SKM-1 treated with dmso at 0.1 percent for 144 hours (cell line): ENCODE measurements at regions not wholly inside any gene's neighbourhood (a gene's known extent, or its start where the extent isn't known, plus 50 kb on each side); places are given as distances from the start of the nearest gene placed in this dataset.

ENCODE experiments used
- DNase-seq: peaks from one replicate; lab custom pipeline; 2025; ENCODE audit not compliant: unreplicated experiment; lab: John Stamatoyannopoulos, UW

DNA sequence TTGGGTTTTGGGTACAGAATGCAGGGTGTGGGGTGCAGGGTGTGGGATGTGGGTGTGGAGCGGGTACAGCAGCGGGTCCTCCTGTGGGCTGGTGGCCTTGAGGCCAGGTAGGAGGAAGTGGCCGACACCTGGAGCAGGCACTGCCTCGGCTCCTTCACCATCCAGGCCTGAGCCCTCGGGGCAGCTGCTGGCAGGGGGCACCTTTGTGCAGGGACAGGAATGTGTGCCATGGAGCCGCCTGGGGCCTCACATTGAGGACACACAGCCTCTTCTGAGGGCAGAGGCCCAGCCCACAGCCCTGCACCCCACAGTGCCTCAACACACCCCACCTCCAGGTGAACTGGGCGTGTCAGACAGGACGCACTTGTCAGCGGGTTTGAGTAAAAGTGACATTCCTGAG lies 984.0 kb downstream of the BRD1 start:
- DNase-seq: no peak

DNA sequence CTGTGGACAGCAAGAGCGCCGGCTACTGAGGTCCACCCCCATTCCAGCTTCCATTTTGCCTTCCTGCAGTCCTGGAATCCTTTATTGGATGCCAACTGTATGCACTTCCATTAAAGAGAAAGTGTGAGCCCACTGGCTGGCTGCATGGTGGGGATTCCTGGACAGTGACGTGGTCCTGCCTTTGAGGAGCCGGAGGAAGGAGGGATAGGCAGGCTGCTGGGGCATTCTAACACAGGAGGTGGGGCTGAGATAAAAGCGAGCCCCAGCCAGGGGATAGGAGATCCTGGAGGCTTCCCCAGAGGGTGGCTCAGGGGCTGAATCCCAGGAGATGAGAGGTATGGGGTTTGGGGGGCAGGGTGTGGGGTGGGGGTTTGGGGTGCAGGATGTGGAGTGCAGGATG lies 984.7 kb downstream of the BRD1 start:
- DNase-seq: no peak

DNA sequence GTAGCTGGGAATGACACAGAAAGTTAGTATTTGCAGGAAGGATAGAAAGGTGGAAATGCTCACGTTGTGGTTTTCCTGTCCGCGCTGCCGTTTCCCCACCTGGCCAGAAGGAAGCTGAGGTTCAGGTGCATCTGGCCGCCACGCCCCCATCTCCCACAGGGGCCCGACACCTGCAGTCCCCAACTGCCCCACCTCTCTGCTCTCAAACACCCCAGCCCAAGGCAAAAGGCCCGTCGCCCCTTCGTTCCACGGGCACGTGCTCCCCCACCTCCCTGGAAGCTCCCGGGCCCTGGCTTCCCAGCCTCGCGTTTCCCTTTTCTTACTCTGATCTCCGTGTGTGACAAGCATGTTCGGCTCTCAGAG lies 985.1 kb downstream of the BRD1 start:
- DNase-seq: no peak

DNA sequence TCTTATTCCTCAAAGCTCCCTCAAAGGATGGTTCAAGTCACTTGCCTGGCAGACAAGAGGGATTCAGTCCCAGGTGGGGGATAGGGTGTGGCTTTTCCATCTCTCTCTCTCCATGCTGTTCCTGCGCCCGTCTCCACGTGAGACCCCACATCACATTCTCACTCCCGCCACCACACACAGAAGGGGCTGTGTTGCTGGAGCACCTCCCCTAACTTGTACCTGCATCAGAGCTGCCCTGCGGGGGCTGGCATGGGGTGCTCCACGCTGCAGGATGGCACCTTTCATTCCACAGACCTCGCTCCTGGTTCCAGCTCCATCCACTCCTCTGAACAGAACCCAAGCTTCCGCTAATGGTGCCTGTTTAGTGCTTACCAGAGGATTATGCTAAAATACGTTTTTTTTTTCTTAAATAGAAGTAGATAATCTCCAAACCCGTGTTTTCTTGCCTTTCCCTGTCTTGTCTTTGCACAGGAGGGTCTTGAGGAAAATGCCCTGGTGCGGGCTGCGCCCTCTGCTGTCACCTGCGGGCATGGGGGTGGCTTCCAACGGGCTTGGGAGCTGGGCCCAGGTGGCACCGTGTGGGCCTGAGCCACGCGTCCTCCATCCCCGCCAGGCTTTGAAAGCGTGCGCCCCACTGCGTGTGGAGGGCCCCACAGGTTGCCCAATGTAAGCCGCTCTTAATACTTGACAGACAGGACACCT lies 985.6 kb downstream of the BRD1 start:
- no peak for DNase-seq

DNA sequence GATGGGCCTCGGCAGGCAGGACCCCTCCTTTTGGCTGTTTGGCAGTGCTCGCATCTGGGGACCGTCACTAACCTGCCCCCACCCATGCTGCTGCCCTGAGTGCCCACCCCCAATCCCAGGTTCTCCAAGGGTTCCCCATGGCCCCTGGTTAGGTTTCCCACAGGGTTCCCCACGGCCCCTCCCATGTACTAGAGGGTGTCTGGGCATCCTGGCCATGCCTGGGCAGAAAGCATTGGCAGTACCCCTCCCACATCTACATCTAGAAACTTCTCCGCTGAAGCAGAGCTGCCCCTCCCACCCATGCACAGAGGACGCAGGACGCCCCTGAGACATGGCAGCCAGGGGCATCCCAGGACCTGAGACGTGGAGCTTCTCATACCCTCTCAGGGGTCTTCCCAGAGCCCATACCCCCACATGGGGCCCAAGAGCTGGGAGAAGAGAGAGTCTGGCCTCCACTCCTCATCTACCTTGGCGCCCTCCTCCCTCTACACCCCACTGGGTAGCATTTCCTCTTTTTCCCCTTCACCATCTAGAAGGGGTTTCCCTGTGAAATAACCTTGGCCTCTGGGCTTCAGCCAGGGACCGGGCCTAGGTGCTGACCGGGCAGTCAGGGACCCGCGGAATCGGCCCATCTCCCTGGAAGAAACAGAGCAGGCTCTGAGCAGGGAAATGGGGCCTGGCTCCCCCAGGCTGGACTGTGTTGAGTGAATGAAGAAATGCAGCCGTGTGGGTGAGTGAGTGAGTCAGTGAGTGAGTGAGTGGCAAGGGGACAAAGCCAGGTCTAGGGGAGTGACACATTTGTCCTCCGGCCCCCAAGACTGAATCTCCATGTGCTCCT lies 987.3 kb downstream of the BRD1 start:
- no peak for DNase-seq

DNA sequence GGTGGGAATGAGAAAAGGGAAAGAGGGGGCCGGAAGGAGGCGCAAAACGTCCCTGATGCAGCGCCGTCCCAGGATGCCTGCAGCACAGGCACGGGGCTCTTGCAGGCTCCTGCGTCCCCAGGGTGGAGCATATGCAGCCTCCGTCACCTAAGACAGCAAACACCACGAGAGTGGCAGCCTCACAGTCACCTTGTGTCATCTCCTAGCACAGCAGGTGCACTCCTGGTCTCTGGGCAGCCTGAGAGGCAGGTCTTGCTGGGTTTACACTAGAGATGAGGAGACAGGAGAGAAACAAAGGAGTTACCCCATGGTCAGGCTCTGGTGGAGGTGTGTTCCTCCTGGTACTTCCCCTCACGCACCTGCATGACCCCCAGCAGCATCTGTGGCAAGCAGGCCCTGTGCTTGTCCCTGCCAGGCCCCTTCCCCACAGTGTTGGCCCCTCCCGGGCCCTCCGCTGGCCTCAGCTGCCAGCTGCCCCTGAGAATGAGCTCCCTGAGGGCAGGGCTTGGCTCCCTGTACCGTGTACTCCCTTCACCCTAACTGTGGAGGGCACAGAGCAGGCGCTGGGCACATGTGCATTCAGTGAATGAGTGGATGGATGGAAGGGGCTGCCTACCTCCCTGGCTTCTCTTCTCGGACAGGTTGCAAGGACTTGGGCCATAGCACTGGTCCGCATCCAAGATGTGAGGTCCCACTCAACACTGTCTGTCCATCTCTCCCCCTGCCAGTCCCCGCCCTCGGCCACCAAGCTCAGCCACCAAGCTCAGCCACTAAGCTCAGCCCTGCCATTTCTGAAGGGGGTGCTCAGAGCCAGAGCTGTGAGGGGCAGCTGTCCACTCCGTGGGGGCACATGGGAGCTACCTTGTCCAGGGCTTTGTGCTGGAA lies 988.6 kb downstream of the BRD1 start:
- DNase-seq: no peak

DNA sequence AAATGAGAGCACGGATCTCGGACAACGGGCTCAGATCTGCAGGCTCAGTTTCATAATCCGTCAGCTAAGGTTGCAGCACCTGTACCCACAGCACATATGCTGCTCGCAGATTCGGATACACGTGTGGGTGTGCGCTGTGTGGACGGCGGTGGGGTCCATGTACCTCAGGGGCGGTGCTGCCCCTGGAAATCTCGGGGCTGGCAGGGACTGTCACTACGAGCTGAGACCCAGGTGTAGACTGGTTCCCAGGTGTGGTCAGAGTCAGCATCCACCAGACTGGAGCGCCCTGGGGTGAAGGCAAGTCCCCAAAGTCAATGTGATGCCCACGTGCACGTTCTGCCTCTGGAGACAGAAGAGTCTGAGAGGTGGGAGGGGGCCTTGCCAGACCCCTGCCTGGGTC lies 989.3 kb downstream of the BRD1 start:
- DNase-seq: no peak

DNA sequence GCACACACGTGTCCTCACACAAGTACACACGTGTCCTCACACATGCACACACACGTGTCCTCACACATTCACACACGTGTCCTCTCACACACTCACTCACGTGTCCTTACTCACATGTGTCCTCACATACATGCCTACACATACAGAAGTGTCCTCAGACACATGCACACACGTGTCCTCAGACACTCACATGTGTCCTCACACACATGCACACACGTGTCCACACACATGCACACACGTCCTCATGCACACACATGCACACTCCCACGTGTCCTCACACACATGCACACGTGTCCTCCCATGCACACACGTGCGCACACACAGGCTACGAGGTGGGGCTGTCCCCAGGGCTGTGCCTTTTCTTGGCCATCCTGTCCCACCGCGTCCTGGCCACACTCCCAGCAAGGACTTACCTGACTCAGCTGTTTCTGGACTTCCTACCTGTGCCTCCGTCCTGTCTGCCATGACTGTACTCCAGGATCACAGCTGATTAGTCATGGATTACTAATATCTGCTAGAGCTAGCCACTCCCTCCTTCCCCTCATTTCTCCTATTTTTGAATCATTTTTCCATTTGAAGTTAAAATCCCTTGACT lies 990.2 kb downstream of the BRD1 start:
- no peak for DNase-seq

DNA sequence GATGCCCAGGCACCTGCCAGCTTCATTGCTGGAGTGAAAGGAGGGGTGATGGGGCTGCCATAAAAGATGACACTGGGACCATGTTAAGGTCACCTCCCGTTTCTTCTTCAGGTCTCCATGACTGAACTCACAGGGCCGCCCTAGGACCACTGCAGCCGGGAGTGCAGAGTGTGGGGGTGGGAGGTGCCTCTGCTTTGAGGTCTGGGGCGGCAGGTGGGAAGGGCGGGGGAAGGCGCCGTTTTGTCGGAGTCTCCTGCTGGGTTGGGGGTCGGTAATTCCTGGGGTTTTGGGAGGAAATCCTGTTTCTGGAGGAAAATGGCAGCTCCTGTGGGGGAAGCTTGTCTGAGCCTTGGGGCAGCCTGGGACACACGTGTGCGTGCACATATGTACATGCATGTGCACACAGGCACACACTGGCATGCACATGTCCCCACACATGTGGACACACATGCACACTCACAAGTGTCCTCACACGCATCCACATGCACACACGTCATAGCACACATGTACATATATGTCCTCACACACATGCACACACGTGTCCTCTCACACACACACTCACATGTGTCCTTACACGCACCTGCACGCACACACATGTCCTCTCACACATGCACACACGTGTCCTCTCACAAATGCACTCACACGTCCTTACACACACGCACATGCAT lies 990.9 kb downstream of the BRD1 start:
- no peak for DNase-seq

DNA sequence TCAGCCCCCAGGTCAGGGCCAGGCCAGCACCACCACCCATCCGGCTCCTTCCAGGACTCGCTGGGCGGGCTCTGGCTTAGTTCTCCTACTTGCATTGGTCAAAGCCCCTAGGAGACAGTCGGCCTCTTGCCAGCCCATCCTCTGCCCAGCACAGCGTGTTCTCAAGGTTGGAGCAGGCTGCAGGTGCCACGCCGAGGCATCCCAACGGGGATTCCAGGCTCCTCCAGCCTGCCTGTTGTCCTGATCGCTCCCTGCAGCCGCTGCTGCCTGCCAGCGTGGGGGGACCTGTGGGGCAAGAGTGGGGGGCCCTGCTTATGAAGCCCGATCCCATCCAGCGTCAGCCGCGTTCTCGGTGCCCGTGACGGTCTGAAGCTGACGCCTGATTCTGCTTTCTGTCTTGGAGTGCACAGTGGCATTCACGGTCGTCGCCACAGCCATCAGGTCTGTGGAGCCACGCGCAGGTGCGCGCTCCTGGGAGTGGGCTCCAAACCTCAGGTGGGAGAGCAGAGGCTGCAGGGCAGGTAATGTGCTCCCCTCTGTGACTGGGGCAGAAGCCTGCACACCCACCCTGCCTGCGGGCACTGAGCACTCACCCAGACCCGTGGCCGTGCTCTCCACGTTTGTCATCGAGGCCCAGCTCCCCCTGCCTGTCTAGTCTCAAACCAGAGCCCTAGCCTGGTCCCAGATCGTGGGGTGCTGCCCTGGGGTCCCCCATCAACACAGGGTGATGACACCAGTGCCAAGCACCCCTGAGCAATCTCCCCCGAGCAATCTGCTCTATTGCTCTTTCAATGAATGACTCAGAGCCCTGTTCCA lies 991.6 kb downstream of the BRD1 start:
- DNase-seq: no peak

DNA sequence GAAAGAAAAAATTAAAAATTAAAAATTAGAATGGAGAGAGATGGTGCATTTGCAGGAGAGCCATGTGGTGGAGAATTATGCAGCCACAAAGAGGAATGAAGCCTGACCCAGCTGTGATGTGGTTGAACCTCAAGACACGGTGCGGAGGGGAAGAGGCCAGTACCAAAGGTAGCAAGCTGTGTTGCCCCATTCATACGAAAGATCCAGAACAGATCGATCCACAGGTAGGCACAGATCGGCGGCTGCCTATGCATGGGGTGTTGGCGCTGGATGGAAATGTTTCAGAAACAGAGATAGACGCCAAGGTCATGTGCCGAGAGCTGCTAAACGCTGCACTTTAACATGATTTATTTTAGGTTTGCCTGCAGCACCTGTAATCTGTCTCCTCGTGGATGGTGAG lies 992.3 kb downstream of the BRD1 start:
- no peak for DNase-seq

DNA sequence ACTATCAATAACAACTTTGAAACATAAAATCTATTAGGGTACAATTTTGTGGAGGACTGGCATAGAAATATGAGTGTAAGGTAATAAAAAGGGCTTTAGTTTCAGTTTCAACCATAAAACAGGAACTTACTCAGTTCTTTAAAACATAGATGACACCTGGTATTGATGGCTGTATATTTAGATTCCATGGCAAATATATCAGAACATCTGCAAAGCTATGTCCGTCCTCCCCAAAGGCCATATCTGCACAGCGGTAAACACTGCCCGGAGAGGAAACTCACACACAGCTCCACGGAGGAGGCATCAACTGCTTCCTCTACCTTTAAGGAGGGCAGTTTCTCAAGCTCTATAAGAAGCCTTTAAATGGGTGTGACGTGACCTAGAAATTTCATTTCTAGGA lies 993.3 kb downstream of the BRD1 start:
- DNase-seq: no peak

DNA sequence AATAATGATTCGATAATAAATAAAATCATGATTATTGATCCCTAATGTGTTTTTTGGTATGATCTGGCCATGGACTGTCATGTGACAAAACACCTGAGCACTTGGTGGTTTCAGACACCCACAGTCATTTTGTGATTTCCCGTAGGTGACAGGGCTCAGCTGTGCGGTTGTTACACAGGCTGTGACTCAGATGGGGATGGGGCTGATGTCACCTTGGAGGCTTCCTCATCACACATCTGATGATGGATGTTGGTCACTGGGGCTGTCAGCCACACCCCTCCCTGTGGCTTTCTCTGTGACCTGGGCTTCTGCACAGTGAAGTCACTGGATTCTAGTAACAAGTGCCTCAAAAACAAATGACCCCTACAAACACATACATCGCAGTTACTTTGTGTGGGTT lies 995.1 kb downstream of the BRD1 start:
- DNase-seq: no peak

DNA sequence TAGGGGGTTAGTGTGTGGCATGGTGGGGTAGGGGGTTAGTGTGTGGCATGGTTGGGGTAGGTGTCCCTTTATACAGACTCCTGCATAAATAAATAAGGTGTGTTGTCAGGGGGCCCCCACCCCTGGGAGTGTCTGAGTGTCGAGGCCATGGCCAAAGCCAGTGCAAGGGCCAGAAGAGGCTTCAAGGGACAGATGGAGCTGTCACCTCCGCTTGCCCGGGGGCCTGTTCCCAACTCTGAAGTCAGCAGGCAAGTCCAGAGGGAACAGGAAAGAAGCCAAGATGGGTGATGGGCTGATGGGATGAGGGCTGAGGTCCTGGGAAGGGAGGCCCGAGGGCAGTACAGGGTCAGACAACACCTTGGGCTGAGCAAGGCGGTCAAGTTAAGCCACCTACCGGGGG lies 997.8 kb downstream of the BRD1 start:
- DNase-seq: no peak

DNA sequence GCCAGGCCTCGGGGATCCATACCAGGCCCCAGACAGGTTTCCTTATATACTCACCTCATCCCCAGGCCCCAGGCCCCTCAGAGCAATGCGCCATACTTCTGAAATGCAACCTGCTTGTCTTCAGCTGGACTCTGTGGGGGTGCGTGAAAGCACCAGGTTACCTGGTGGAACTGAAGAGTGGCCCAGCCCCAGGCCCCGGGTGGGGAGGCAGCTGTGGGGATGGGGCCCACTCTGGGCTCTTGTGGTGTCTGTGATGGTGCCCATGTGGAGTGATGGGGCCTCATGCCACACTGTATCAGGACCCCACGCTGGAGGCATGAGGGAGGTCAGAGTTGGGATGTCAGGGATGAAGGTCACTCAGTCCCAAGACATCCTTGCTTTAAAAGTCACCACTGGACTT lies 999.0 kb downstream of the BRD1 start:
- no peak for DNase-seq

DNA sequence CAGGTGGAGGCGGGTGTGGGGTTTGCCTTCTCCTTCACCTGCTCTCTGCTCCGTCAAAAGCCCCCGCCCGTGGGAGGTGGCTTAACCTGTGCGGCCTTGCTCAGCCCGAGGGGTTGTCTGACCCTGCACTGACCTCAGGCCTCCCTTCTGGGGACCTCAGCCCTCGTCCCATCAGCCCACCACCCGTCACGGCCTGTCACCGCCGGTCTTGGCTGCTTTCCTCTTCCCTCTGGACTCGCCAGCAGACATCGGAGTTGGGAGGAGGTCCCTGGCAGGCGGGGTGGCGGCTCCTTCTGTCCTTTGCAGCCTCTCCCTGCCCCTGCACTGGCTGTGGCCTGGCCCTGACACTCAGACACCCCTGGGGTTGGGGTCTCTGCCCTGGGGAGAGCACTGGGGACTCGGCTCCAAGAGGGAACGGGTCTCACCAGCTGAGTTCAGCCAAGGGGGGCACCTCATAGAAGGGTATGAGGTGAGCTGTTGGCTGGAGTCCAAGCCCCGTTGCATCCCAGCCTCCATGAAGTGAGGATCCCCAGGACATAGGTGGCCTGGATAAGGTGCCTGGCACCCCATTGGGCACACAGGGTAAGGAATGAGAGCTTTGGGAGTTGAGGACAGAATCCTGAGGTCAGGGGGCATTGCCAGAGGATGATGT lies 999.6 kb downstream of the BRD1 start:
- no peak for DNase-seq

DNA sequence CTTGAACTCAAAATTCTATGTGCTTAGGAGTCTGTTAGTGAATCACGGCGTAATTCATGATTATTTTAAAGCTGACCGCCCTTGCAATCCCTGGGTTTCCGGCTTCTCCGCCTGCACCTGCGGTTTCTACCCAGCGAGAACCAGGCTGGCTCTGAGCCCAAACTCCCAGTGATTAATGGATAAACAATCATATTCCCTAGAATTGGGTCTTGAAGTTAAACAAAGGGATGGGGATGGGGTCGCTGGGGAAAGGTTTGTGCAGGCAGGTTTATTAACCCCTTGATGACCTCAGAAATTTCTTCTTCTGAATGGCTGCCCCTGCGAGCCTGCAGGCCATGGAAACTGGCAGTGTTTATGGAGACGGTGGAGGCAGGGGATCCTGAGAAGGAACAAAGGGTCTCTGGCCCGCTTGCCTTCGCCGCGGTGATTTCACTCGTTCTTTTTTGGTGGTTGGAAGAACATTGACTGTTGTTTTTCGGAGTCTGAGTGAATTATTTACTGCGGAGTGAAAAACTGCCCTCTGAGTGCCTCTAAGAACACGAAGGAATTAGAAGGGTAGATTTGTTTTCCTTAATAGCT lies 1000.3 kb downstream of the BRD1 start:
- no peak for DNase-seq

DNA sequence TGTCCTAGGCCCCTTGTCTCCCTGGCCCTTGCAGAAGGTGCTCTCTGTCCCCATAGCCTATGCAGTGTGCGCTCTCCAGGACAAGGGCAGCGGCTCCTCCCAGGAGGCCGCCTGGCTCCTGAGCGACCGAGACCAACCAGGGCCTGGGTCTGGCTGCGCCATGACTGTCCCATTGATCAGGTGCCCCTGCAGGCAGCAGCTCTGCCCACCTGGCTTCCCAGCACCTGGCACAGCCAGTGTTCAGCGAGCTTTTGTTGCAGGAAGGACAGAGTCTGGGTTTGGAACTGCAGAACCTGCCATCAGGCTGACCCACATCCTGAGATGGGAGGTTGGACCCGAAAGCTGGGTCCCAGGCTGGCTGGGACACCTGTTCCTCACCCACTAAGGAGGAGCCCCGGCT lies 1001.1 kb downstream of the BRD1 start:
- no peak for DNase-seq
